Tibial nerve (tissue), 4 donors: ENCODE measurements at regions not wholly inside any gene's neighbourhood (a gene's known extent, or its start where the extent isn't known, plus 50 kb on each side); places are given as distances from the start of the nearest gene placed in this dataset.

Source experiments
- EP300 ChIP-seq, 2 donors: sonication (generic); formaldehyde crosslinking; IDR thresholded peaks; one replicate each; pipeline ENCODE4 v1.6.1; 2017; ENCODE audit warnings: antibody characterized with exemption in 2 of 2, mild to moderate bottlenecking in 1 of 2
- TF ChIP-seq, protein P1 (sequence below), 5 experiments: fragments of 200-600 bp in 3 of 5; fragments of 450-650 bp in 2 of 5; sonication (generic) in 3 of 5; IDR thresholded peaks; one replicate each; pipeline ENCODE4 v1.5.1; 2016 to 2019; ENCODE audit warnings: antibody characterized with exemption in 5 of 5, mild to moderate bottlenecking in 3 of 5, moderate library complexity in 2 of 5

DNA sequence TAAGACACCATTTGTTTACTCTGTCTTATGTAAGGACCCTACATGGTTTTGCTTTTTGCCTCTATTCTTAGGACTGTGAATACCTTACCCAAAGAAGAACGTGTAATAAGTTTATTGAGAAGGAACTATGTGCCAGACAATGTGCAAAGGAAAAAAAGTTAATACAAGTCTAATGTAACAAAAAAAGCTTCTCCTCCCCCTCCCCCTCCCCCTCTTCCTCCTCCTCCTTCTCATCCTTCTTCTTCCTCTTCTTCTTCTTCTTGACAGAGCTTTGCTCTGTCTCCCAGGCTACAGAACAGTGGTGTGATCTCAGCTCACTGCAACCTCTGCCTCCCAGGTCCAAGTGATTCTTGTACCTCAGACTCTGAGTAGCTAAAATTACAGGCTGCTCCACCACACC, 50.9 kb upstream of the MITF start:
- TF ChIP-seq, protein P1, sequence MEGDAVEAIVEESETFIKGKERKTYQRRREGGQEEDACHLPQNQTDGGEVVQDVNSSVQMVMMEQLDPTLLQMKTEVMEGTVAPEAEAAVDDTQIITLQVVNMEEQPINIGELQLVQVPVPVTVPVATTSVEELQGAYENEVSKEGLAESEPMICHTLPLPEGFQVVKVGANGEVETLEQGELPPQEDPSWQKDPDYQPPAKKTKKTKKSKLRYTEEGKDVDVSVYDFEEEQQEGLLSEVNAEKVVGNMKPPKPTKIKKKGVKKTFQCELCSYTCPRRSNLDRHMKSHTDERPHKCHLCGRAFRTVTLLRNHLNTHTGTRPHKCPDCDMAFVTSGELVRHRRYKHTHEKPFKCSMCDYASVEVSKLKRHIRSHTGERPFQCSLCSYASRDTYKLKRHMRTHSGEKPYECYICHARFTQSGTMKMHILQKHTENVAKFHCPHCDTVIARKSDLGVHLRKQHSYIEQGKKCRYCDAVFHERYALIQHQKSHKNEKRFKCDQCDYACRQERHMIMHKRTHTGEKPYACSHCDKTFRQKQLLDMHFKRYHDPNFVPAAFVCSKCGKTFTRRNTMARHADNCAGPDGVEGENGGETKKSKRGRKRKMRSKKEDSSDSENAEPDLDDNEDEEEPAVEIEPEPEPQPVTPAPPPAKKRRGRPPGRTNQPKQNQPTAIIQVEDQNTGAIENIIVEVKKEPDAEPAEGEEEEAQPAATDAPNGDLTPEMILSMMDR (IDR thresholded peaks at IDR 0.05), result no peak
- TF ChIP-seq EP300 (IDR thresholded peaks at IDR 0.05), result no peak
